ENCODE measurements at regions not wholly inside any gene's neighbourhood (a gene's known extent, or its start where the extent isn't known, plus 50 kb on each side); places are given as distances from the start of the nearest gene placed in this dataset.

DNA sequence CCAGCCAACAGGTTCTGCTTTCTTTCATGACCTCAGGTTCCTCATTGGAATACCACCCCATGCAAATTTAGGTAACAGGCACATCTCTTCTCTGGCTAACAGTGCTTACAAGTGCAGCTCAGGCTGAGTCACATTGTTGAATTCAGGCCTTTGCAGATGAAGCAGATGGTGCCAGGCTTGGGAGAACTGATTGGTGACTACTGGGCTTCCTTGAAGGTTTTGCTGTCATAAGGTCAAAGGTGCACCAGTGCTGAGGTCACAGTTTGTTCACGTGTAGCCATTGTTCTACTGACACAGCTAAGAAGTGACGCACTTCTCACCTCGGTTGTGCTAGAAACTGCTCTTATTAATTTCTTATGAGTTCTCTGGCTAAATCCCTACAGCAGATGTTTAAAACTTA is 128.6 kb upstream of the BMPER start:
- Histone ChIP-seq H3K4me3 (no peak overlapping the region), H3K9me1 (ENCODE audit: control insufficient read depth, insufficient read depth, low read length) (no peaks in the 10 kb centered on the region), H3K4me2 (ENCODE audit: insufficient read depth, low read length) (no peak overlapping the region), H3K79me2 (ENCODE audit: control insufficient read depth, insufficient read depth, low read length) (no peaks in the 10 kb centered on the region), H2AFZ (ENCODE audit: low read depth, low read length) (no peak overlapping the region), H3K4me1 (replicated peaks in 1 of 2; ENCODE audit: control insufficient read depth in 2 of 2, insufficient read depth in 2 of 2, low read length in 2 of 2) (no peaks in the 10 kb centered on the region), H3K27me3 (ENCODE audit: control insufficient read depth in 2 of 2, insufficient read depth in 2 of 2, low read length in 2 of 2) (no peaks in the 10 kb centered on the region), H4K20me1 (replicated peaks; ENCODE audit: control insufficient read depth, insufficient read depth, low read length) (no peaks in the 10 kb centered on the region), H3K27ac (ENCODE audit: extremely low read depth, low read depth, low read length) (no peak overlapping the region), H3K9me3 (replicated peaks; ENCODE audit: control insufficient read depth, insufficient read depth, low read depth, low read length) (no peaks in the 10 kb centered on the region), H3K9ac (ENCODE audit: insufficient read depth in 1 of 2, low read depth in 2 of 2, low read length in 2 of 2) (no peak overlapping the region), H3K36me3 (ENCODE audit: control insufficient read depth, insufficient read depth, low read length) (no peaks in the 10 kb centered on the region)
- FAIRE-seq (no peak), ATAC-seq (no peak), DNase-seq (ENCODE audit: extremely low read depth in 1 of 4, low spot score in 3 of 4) (no peak)
- CTCF ChIA-PET (ENCODE audit: low intra/inter-chr PET ratio): no interaction called here
- BruUV-seq (replicated peaks): no TSS peak
- POLR2A ChIA-PET: interaction anchor here (1.0 kb wide), 1 partner anchor 18 kb away, joined by 3 read pairs; no protein-coding TSS in a partner anchor
- no peak for TF ChIP-seq RAD51 (IDR thresholded peaks at IDR 0.05; ENCODE audit: borderline replicate concordance, low read depth)
- no peak for TF ChIP-seq DNMT1 (IDR thresholded peaks at IDR 0.05)
- TF ChIP-seq, protein P1, sequence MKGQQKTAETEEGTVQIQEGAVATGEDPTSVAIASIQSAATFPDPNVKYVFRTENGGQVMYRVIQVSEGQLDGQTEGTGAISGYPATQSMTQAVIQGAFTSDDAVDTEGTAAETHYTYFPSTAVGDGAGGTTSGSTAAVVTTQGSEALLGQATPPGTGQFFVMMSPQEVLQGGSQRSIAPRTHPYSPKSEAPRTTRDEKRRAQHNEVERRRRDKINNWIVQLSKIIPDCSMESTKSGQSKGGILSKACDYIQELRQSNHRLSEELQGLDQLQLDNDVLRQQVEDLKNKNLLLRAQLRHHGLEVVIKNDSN (CRISPR knock-in tag; IDR thresholded peaks at IDR 0.05): no peak
- no peak for TF ChIP-seq CBX3 (IDR thresholded peaks at IDR 0.05; ENCODE audit: borderline replicate concordance in 1 of 2, low read length in 2 of 2)
- TF ChIP-seq, protein P2, sequence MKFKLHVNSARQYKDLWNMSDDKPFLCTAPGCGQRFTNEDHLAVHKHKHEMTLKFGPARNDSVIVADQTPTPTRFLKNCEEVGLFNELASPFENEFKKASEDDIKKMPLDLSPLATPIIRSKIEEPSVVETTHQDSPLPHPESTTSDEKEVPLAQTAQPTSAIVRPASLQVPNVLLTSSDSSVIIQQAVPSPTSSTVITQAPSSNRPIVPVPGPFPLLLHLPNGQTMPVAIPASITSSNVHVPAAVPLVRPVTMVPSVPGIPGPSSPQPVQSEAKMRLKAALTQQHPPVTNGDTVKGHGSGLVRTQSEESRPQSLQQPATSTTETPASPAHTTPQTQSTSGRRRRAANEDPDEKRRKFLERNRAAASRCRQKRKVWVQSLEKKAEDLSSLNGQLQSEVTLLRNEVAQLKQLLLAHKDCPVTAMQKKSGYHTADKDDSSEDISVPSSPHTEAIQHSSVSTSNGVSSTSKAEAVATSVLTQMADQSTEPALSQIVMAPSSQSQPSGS (CRISPR knock-in tag; IDR thresholded peaks at IDR 0.05): no peak
- no peak for TF ChIP-seq EHMT2 (IDR thresholded peaks at IDR 0.05)
- TF ChIP-seq, protein P3, sequence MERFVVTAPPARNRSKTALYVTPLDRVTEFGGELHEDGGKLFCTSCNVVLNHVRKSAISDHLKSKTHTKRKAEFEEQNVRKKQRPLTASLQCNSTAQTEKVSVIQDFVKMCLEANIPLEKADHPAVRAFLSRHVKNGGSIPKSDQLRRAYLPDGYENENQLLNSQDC (CRISPR knock-in tag; IDR thresholded peaks at IDR 0.05): no peak
- TF ChIP-seq NFATC3 (IDR thresholded peaks at IDR 0.05): no peak
- no peak for TF ChIP-seq PHF20 (IDR thresholded peaks at IDR 0.05; ENCODE audit: partially characterized antibody)
- no peak for TF ChIP-seq ILK (tag; IDR thresholded peaks at IDR 0.05; ENCODE audit: borderline replicate concordance, low read depth)
- no peak for TF ChIP-seq NFIX (CRISPR knock-in tag; IDR thresholded peaks at IDR 0.05; ENCODE audit: low read depth)
- no peak for TF ChIP-seq SIRT6 (IDR thresholded peaks at IDR 0.05; ENCODE audit: low read depth, low read length)
- no peak for TF ChIP-seq MAFF (IDR thresholded peaks at IDR 0.05; ENCODE audit: low read length)
- TF ChIP-seq MTA2 (IDR thresholded peaks at IDR 0.05; ENCODE audit: low read depth): no peak
- intact Hi-C loops (cut with micrococcal nuclease): no loop called here
- in situ Hi-C loops (cut with MboI): no loop called here
- WGBS (ENCODE audit: insufficient coverage, low coverage, missing lambda C conversion rate): 0% methylated on average over 3 of the region's 3 CpGs
